HG03342 (cell line): ENCODE measurements at regions not wholly inside any gene's neighbourhood (a gene's known extent, or its start where the extent isn't known, plus 50 kb on each side); places are given as distances from the start of the nearest gene placed in this dataset.

Experiments used
- ATAC-seq: cut with Tn5 transposase; IDR thresholded peaks from one replicate; pipeline ENCODE4 v1.9.1; 2021; ENCODE audit warnings: mild to moderate bottlenecking, moderate library complexity; ENCODE audit not compliant: unreplicated experiment

DNA sequence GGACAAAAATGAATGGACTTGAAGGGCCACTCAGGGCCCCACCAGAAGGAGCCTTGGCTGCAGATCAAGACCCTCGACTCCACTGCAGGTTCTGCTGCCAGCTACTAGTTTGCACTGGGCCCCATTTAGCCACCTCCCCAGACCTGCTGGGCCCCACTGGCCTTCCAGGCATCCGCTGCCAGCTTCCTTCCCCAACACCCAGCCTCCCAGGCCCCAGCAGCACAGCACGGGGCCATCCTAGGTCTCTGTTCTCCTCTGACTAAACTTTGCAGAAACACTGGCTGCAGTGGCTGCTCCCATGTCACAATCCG is 277.4 kb upstream of the KLF14 start:
- no peak for ATAC-seq

DNA sequence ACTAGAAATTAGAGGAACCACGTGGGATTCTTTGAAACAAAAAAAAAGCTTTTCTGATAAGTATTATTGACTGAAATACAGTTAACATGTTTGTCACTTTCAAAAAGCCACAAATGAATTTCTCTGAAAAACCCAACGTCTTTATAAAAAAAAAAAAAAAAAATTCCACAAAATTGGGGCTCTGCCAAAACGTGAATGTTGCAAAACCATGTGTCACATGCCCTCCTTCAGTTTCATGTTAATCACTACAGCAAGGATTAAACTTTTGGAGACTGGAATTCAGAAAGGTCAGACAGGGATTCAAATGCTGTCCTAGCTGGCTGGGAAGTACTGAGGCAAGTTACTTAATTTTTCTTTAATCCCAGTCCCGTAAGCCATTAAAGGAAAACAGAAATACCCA is 278.0 kb upstream of the KLF14 start:
- no peak for ATAC-seq

DNA sequence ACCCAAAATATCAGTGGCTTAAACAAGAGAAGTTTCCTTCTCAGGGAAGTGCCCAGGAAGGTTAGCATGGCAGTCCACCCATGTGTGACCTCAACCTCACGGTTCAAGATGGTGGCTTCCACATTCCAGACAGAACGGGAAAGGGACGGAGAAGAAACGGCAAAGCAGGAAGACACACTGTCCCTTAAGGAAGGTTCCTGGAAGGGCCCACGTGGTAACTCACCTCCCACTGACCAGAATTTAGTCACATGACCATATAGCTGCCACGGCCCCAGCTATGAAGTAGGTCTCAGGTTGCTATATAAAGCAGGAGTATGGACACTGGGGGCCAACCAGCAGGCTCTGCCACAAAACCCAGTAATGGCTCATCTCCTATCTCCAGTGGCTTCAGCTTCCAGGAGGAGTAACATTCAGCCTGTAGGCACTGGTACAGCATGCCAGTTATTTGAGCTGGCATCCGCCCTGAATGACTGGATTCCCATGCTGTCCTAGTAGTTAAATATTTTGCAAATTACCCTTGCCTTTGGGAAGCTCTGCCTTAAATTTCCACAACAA is 278.5 kb upstream of the KLF14 start:
- ATAC-seq: no peak

DNA sequence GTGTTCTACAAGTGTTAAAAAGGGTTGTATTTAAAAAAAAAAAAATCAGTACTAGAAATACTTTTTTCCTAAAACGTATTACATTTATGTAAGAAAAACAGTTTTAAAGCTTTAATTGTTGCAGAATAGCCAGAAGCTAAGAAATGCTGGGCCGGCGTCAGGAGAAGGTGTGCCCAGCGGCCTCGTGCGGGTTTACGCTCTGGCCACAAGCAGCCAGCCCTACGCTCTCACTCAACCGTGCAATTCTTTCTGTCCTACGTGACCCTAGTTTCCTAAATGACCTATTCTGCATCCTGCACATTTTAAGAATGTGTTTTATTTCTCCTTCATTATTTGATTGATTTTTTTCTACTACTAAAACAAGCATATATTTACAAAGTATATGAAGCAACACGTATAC is 279.7 kb upstream of the KLF14 start:
- ATAC-seq: no peak

DNA sequence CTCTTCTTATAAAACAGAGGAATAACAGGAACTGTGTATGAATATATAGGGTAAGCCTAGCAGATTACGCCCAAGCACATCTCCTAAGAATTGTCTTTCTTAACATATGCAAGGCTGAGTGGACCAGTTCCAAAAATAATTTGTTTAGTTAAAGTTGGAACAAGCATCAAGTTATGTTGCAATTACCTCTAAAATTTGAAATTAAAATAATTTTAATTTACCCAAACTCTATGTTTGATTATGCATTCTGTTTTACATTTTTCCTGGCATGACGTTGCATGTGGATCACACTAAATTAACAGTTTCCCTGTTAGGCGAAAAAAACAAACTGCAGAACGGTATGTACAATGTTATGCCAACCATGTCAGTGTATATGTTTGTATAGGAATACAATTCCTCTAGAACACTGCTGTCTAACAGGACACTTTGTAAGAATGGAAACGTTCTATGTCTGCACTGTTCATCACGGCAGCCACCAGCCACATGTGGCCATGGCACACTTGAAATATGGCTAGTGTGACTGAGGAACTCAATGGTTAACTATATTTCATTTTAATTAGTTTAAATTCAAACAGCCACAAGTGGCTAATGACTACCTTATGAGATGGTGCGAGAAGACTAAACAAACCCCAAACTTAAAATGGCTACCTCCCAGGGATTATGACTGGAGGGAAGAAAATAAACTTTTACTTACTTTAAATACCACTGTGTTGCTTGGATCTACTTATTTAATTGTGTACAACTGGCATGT is 281.1 kb upstream of the KLF14 start:
- ATAC-seq: no peak

DNA sequence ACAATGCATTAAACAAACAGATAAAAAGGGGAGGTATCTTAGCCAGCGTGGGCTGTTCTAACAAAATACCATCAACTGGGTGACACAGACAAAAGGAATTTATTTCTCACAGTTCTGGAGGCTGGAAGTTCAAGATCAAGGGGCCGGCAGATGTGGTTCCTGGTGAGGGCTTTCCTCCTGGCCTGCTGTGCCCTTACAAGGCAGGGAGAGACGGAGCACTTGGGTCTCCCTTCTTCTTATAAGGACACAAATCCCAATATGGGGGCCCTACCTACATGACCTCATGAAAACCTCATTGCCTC is 281.6 kb upstream of the KLF14 start:
- no peak for ATAC-seq

DNA sequence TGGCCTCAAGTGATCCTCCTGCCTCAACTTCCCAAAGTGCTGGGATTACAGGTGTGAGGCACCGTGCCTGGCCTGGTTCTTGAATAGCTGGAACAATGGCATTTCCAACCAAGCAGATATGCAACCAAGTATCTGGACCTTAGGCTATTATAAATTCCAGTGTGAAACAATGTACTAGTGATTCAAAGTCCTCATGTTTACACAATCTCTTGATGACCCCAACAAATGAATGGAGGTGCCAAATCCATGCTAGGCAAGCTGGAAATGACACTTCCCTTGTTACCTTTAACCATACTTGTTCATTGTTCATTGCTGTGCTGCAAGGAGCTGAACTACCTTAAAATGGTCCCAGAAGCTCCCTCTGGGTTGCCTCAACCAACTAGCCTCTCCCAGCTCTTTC is 282.2 kb upstream of the KLF14 start:
- no peak for ATAC-seq

DNA sequence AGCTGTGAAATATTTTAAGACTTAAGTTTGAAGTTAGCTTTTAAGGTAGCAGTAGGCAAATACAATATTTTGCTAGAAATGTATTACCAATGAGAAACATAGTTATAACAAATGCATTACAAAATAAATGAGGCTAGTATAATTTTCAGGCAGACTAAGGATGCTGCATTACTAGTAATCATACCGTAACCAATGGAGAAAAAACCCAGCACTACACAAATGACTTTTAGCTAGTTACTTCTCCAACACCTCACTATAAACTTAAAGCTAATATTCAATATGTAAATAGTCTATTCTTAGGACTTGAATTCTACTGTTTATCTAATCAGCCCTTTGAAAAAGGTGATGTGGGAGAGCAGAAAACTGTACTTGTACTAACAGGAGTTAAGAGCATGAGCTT is 285.3 kb upstream of the KLF14 start:
- ATAC-seq: no peak

DNA sequence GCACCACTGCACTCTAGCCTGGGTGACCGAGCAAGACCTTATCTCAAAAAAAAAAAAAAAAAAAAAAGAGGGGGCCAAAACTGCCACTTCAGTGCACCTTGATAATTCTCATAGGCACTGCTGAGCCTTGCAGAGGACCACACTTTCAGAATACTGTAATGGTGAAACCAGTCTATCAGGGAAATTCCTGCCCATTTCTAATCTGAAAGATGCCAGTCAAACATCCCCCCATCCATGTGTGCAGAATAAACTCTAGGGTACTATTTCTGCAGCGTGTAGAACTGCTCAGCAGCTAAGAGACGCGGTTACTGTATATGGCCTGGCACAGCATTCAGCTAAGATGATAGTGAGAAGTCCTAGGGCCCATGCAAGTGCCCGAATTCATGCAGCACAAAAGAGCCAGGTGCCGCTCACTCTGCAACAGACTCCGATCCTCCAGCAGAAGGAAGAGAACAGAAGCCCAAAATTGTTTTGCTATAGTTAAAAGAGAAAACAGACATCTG is 286.8 kb upstream of the KLF14 start:
- peak; percentile 29 for ATAC-seq

DNA sequence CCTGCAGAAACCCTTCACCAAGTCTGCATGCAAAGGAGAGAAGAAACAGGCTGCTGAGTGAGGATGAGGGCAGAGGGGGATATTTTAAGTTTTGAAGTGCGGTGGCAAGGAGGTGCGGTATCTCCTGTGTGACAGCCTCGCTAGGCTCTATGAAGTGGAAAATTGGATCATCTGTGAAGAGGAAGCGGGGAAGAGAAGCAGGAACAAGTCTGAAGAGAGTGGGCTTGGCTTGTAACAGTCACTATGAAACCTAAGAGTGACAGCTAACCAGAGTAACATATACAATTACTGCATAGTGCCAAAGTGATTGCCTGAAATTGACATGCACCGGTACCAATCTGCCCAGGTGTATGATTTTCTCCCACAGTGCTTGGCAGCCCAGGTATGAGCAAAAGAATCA is 287.5 kb upstream of the KLF14 start:
- ATAC-seq: peak; percentile 54

DNA sequence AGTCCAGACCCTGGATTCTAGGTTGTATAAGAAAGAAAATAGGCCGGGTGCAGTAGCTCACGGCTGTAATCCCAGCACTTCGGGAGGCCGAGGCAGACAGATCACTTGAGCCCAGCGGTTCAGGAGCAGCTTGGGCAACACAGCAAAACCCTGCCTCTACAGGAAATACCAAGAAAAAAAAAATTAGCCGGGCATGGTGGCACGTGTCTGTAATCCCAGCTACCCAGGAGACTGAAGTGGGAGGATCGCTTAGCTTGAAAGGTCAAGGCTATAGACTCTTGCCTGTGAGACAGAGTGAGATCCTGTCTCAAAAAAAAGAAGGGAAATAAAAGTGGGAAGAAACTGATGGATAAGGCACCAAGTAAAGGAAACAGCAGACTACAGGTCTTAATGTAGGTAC is 287.9 kb upstream of the KLF14 start:
- ATAC-seq: no peak

DNA sequence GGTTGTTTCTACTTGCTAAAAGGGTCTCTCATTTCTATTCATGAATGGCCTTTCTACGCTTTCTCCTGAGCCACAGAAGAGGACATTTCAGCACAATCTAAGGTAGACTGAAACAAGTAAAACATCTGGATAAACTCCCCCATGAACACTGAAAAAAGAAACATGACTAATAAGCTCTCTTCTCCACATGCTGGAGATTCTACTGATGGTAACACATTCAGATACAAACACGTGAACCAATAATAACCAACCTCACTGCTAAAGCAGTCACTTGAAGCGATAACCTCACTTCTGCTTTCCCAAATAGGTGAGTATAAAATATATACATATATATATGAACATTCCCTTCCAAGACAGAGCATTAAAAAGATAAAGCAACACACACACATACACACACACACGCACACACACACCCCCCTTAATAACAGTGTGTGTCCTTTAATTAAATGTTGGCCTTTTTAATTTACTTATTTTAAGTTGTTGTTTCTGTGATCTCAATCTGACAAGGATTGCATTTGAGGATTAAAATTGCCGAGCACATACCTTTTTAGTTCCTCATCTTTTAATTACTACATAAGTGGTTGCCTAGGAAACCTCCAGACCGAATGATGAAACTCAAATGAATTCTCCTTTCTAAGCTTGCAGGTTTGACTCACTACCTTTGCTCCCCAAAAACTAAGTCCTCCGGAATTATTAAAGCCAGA is 292.4 kb upstream of the KLF14 start:
- ATAC-seq: no peak

DNA sequence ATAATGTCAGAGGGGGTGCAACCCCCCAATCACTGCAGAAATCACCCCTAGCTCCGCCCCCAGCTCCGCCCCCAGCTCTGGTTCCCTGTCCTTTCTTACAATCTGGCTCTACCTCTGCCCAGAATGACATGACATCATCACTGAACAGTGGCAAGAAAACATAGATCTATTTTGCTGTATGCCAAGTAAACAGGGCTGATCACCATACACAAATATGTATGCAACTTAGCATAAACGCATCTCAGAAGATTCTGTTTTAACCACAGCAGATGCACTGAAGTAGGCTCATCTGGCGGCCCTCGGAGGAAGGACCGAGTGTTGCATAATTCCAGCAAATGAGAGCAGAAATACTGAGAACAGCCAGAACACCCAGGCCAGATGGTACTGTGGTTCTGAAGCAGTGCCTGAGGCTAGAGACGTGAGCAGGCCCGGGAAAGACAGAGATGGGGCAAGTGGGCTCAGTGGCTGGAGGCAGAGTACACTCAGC is 293.3 kb upstream of the KLF14 start:
- ATAC-seq: peak; percentile 32

DNA sequence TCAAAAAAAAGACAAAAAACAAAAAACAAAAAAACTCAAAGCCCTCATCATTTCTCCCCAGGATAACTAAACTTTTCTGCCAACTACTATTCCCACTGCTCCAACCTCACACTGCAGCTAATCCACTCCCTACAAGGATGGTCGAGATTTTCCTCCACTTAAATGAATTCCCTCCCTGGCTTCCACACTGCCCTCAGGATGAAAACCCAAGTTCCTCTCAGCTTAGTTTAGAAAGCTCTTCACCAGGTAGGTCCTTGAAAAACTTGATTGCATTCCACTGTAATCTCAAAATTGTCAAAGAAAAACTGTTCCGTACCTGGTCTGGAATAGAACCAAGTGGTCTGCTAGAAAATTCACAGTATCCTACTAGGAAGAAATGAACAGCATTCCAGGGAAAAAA is 294.3 kb upstream of the KLF14 start:
- ATAC-seq: no peak

DNA sequence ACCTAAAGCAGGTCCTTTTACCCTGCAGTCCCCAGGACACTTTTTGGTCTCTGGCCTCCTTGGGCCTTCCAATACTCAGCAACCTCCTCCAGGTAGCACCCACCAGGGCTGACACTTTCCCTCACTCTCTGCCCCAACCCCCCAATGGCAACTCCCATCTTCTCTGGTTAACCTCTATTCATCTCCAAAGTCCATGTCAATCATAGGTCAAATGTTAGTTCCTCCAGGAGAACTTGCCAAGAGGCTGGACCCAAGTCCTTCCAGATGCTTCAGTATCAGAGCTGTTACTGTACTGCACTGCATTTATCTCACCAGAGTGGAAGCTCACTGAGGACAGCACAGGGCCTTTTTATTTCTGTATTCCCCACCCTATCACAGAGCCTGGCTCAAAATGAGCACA is 295.0 kb upstream of the KLF14 start:
- ATAC-seq: no peak

DNA sequence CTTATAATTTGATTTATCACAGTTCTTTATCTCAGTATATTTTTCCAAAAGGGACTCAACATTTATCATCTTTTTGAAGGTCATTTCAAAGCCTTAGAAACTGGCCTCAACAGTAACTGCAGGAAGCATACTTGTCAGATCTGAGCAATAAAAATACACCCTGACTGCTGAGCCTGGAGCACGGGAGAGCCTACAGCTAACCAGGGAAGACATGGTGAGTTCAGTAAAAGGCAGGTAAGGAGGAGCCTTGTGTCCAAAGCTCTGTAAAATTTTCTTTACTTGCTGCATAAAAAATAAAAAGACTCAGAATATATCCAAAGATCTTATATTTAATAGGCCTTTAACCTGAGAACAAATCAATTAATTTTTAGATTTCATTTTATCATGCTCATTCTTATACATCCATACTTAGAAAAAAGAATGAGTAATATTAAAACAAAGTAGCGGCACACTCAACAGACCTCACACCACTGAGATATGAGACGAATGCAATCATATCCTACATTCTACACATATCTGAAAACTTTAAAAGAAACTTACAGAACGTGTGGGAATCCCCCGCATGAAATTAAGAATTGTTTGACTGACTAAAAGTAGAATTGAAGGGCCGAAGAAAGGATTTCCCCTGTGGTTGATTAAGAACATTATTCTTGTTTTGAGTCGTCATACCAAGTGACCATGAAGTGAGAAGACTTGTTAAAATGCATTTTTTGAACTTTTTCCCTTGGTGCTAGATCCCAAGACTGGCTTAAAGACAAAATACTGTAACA is 296.4 kb upstream of the MKLN1 start:
- ATAC-seq: peak; percentile 54

DNA sequence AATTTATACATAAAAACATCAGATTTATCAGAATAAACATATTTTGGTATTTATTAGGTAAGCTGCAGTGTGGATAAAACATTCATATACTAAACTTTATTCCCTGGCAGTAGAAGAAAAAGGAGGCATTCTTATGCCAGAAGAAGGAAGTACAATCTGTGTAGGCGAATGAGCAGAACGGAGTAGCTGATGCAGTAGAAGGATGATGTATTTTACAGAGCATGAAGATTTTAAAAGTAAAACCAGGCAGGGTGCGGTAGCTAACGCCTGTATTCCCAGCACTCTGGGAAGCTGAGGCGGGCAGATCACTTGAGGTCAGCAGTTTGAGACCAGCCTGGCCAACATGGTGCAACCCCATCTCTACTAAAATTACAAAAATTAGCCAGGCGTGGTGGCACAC is 294.9 kb upstream of the MKLN1 start:
- ATAC-seq: no peak

DNA sequence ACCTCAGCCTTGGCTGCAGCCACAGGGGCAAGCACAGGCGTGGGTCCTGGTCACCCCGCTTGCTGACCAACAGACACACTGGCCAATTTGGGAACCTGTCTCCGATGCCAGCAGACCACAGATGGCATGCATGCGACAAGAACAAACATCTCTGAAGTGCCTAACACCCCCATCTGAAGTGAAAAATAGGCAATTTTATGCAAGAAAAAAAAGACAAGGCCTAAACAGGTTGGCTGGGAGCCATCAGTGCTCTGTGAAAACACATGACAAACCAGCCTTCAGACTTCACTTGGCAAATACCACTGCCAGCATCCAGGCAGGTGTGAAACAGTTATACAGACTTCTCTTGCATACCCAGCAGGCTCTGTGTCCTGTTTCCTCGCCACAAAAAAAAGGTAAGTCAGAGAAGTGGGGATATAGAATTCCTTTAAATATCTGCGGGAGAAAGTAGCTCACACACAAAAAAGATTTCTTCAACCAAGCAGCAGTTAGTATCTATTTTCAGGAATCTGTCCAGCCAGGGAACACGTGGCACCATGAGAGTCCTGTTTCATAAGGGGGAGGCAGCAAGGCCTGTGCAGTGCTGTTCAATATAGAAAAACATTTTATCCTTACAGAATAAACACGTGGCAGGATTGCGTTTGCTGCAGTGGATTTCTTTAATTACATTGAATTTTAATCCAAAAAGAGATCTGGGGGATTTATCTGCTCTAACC is 293.4 kb upstream of the MKLN1 start:
- no peak for ATAC-seq

DNA sequence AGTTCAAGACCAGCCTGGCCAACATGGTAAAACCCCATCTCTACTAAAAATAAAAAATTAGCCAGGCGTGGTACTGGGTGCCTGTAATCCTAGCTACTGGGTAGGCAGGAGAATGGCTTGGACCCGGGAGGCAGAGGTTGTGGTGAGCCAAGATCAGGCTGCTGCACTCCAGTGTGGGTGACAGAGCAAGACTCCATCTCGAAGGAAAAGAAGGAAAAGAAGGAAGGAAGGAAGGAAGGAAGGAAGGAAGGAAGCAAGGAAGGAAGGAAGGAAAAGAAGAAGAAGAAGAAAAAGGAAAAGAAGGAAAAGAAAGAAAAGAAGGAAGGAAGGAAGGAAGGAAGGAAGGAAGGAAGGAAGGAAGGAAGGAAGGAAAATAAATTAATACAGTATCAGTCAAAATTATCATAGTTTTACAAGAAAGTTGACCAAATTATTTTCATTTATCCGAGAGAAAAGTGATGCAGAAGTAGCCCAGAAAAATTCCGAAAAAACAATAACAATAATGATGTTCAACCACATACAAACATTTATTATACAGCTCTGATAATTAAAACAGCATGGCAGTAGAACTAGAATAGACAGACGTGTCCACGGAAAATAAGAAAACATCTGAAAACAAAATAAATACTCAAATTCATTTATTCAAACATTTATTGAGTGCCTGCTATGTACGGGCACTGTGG is 292.4 kb upstream of the MKLN1 start:
- ATAC-seq: no peak

DNA sequence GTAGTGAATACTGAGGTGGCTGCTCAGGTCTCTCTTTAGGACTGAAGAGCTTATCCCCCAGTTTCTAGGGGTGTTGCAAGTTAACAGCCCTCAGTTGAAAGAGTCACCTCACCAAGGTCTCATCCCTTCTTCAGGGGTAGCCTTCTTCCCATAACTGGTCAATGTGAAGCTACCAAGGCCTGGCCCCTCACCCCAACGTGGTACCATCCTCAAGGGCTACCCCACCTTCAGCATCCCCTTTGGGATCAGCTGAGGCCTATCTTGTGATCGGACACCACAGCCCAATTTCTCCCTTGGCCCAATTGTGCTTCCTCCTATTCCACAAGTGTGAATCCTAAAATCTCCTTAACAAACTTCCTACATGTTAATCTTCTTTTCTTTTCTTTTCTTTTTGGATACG is 289.5 kb upstream of the MKLN1 start:
- no peak for ATAC-seq
